Inflammatory macrophage treated with lipopolysaccharide for 4 hours (primary cell): ENCODE measurements at regions not wholly inside any gene's neighbourhood (a gene's known extent, or its start where the extent isn't known, plus 50 kb on each side); places are given as distances from the start of the nearest gene placed in this dataset.
A peak's percentile ranks its signal among the peaks of the same experiment; 100 is the strongest.

ENCODE experiments used
- DNase-seq: peaks from one replicate; pipeline ENCODE4 v3.0.0-alpha.2; 2020

DNA sequence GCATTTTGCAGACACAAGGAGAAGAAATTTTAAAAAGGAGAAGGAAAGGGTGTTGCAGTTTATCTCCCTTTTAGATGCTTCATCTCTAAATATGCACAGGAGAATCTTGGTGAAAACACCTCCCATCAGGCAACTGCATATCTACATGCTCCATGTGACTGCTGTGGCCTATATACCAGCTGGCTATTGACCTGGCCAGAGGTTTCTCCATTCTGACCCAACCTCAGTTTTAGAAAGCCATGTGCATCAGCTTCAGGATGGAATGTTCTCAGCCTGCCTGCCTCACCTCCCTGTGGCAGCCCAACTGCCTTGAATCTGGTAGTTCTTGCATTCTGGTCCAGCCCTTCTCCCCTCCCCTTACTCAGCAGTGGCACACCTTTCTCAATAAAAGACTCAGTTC is 1958.8 kb upstream of the CELF4 start:
- DNase-seq: no peak

DNA sequence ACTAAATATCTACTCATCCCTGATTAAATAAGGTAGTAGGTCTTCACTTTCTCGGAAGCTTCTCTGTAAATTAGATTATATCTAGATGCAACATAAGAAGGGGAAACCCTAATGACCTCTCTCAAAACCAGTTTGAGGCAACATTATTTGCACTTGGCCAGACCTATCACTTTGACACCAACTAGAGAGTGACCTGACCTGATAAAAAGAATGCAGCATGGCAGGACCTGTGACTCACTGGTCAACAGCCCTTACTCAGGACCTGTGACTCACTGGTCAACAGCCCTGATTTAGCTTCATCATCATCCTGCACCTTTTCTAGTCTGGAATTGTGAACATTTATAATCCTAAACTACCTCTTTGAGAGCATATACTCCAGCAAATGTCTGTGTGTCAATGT is 1957.7 kb upstream of the CELF4 start:
- DNase-seq: no peak

DNA sequence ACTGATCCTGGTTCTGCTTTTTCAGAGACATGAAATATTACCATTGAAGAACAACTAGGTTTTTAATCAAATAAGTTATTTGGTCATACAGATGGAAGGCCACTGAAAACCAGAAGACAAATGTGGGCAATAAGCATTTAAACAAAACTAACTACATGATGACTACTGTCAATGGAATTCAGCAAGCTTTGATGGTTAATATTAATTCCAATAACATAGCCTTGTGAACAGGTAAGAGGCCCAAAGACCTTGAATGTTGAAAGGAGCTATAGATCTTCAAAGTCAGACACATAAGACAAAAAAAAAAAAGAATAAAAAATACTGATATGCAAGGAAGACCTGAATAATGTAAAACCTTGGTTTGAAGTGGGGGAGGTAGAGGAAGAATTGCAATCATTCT is 1955.6 kb upstream of the CELF4 start:
- DNase-seq: no peak

DNA sequence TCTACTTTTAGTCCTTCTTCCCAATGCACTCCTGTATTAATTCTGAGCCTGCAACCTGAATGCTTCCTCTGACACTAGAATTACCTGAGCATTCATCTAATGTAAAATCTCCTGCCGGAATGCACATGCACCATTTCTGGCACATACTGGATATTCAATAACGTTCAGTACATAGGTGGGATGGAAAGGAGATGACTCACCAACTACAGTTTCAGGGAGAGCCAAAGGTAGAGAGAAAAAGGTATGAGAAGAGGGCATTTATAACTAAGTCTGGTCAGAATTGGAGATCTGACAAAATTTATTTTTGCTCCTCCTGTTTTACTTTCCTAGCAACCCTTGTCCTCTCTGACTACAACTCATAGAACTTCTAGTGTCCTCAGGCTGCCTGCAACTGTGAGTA is 1954.1 kb upstream of the CELF4 start:
- DNase-seq: no peak

DNA sequence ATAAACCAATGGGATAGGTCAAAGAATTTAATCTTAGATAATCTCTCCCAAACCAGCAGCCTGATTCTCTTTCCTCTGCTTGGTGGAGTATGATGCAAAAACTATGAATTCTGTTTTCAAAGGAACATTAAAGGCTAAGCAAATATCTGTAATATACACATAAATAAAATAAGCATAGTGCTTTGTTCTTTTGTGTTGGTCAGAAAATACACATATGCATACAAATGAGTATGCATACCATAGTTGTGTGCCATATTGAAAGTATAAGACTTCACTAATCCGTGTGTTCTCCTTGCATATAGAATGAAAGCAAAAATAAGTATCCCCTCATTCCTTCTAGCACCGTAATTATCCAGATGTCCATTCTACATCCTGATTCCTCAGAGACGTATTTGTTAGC is 1949.7 kb upstream of the CELF4 start:
- no peak for DNase-seq

DNA sequence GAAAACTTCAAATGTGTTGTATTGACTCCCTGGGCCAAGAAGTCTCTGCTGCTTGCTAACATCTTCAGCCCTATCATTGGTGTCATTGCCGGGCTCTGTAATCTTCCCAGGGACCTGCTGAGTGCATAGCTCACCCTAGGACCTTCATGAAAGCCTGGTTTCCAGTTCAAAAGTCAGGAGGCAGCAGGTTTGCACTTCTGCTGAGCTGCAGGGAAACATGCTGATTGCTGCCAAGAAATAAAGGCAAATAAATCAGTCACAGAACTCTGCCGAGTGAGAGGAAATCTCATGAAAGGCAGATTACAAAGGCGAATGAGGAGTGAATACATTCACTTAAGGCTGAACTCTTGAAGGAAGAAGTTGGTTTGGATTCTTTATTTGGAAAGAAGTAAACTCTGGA is 1947.6 kb upstream of the CELF4 start:
- DNase-seq: no peak

DNA sequence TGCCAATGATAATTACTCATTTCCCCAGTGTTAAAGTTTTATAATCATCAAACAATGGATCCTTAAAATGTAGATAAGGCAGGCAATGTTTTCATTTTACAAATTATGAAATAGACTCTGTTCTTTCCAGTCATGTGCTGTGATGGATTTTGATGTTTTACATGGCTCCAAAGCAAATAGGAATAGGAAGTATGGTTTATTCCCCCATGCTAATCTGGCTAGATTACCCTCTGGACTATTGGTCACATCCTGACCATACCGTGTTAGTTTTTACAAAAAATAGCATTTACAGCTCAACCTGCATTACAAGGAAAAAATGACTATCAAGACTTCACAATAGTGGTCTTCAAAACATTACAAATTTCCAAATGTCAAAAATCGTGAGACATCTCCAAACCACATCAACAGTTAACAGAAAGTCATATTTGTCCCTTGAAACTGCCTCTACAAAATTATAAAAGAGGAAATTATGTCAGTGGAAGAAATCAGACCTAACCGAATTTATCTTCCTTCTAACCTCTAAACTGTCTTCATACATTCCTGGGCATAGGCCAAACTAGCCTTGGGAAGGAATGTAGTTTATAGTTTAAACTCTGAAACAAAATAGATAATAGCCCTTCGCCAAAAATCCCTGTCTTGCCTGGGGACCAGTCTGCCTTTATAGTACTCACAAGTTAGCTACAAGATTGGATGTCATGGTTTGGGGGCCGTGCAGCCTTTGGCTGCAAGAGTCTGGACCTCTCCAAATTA is 1941.2 kb upstream of the CELF4 start:
- no peak for DNase-seq

DNA sequence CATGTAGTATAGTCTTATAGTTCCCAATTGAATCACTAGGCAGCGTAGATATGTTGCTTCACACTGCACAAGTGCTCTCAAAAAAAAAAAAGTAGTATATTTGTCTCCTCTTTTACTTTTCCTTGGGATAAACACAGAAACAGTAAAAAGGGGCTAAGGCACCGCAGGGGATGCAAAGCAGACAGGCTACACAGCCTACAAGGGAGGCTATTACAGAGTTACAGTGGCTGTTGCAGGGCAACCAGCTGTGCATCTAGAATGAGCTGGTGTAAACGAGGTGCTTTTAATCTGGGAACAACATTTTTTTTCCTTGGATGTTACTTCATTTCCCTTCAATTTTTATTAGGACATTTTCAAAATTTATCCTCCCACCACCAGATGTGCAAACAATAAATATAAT is 1934.7 kb upstream of the CELF4 start:
- DNase-seq: no peak

DNA sequence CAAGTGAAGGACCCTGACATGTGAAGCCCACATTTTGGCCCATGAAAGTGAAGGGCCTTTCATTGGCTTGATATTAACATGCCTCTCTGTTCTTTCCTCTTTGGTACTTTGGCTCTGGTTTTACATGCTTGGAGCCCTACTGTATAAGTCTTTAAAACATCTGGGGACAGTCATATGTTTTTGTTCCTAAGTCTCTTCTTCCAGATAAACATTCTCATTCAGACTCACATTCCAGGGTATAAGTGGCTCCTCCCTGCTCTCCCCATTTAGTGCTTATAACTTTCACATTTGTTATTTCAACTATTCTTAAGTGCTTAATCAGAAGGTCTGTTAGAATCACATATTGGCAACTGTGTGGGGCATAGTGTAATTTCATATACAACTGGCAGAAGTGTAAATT is 1932.2 kb upstream of the CELF4 start:
- DNase-seq: no peak

DNA sequence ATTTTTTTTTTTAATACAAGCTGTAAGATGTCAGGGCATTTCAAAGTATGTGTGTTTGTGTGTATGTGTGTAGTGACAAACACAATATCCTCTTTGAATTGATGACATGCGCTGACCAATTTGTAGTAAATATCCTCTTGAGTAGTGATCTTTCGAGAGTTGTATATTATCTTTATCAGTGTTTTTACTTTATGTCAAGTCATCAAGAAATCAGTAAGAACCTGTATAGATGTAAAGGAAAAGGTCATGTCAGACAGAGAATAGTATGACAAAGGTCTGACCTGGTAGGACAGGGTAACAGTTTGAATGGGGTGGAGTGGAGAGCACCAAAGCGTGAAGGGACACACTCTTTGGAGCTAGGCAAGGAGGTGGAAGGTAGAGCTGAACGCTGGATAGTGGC is 1931.4 kb upstream of the CELF4 start:
- DNase-seq: no peak

DNA sequence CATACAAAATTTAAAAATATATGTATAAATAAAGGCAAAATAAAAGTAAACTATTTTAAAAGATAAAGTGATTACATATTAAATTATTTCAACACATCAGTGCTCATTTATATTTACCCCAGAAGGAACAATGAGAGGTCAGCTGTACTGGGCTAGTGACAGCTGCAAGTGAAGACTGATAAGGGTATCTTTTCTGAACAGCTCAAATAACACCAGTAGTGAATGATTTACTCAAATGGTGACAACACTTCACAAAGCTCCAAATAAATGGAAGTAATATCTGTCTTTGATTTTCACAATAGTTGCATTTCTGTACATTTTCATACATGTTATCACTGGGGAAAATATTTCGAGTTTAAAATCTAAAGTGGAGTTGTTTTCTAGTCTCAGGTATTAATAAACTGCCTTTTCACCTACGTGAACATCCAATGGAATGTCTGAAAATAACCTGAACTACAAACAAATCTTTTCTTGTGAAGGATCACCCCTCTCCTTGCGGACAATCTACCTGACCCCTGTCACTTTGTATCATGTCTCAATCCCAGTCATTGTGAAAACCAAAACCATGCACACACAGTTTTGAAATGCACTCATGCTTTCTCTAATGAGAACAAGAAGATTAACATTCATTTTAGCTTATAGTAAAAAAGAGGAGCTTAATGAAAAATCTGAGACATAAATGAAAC is 1928.8 kb upstream of the CELF4 start:
- DNase-seq: no peak

DNA sequence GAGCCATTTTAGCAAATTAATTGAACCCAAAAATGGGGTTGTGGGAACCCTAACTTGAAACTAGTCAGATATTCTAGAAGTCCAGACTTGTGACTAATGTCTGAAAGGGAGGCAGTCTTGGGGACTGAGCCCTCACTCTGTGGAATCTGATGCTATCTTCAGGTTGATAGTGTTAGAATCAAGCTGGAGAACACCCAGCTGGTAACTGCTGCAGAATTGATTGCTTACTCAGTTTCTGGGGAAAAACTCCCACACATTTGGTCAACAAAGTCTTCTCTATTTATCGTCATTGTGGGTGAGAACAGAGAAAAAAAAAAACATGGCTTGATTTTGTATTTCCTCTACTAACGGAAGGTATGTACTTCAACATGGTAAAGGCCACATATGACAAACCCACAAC is 1925.8 kb upstream of the CELF4 start:
- DNase-seq: no peak

DNA sequence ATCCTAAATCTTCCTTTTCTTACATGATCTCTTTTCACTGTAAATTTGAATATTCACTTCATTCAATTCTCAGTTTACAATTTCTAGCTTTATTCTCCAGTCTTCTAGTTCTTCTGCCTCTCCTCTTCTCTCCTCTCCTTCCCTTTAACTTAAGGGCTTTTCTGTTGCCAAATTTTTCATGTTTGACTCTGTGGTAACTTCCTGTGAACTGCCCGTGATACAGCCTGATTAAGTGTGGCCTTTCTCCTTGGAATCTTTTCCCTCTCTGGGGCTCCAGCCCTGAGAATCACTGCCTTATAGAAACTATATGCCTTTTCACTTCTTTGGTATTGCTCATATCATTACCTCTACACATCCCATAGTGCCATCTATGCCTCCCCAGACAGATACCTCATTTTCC is 1923.8 kb upstream of the CELF4 start:
- DNase-seq: no peak

DNA sequence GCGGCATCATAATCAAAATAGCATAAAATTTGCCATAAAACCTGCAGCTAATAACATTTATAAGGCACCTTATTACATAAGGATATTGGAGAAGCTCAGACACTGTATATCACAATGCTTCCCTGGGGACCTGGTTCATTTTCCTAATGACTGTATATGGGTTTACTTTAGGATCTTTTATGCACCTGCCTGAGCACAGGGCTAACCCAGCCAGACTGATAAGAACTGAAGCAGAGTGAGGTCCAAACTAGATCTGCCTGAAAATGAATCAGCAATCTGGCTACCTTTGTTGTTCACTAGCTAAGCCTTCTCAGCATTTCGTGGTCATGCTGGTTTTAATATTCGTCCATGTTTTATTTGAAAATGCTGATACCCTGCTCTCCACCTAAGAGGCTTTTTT is 1922.3 kb upstream of the CELF4 start:
- no peak for DNase-seq

DNA sequence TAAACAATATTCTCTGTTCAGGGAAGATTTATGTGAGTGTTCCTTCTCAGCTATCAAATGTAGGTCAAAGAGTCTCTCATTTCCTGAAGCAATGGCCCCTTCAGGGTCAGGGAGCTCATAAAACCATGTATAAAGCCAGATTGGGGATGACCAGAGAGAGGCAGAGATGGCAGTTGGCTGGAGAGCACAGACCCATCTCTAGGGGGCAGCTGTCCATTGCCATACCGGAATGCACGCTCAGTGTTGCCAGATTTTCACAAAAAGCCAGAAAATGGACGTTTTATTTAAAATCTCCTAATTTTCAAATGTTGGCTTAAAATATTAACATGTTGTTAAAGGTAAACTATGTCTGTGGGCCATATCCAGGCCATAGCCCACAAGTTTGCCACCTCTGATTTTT is 1920.7 kb upstream of the CELF4 start:
- no peak for DNase-seq

DNA sequence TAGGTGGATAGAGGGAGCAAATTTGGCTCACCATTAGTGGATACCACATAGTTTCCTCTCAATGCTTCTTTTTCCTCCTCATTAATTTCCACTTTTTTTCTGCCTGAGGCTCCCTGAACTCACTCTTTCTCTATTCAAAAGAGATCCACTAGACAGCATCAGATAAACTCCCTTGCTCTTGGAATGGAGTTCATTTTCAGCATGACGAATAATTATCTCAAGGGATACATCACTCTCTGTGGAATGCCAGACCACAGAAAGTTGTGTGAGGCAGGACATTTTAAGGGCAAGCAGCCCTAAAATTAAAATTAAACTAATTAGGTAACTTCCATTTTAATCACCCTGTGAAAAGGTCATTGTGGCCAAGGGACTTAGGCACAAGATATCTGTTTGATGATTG is 1920.1 kb upstream of the CELF4 start:
- DNase-seq: no peak

DNA sequence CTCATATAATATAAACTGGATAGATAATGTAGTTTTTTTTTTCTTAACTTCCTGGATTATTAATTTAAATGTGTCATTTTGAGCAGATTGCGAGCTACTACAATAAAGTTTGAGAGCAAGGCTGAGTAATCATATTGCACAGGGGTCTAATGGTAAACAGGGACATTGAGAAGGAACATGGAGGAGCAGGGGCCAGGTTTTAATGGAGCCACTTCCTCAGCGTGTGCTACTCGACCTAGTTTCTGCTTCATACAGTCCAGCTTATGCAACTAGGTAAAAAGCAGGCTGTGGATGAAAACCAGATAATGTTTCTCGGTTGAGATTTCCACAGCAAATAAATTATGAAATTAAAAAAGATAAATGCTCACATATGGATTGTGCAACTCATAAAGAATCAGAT is 1915.7 kb upstream of the CELF4 start:
- DNase-seq: no peak

DNA sequence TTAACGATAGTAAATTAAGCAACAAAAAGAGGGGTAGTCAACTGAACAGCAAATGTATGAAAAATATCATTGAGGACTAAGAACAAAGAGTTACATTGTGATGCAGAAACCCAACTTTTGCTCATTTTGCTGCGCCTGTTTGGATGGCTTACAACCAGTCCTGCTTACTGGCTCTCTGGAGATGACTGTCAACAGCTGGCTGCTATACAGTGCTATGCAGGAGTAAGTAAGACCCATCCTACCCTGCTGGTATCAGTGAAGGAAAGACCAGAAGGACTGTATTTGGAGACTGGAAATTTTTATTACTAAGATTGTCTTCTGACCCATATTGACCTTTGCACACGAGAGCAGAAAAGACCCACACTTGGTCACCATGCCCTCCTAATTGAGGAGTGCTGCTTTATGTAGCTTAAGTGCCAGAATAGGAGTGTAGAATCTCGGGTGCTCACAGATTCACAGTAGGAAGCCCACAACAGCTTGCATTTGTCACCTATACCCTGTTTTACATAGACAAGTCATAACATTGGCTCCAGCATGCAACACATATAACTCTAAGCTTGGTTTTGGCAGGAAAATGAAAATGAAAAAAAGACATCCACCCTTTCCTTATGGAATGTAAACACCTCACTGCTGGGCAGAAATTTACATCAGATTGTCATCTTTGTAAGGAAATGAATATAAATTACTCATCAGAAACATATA is 1915.0 kb upstream of the CELF4 start:
- no peak for DNase-seq

DNA sequence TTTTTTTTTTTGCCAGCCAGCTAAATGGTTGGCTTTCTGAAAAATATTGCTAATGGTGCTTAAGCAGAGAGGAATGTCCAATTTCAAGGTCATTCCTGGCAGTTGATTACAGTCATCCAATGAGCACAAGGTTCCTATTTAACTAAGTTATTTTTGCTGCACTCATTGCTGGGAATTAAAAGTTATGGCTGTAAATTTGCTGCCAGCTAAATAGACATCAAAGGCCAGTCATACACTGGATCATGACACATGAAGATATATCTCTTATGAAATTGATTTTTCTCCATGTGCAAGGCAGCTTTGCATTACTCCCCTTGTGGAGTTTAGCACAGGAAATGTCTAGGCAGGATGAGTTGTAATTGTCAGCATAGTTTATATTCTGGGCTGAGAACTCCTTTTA is 1898.4 kb upstream of the CELF4 start:
- DNase-seq: no peak

DNA sequence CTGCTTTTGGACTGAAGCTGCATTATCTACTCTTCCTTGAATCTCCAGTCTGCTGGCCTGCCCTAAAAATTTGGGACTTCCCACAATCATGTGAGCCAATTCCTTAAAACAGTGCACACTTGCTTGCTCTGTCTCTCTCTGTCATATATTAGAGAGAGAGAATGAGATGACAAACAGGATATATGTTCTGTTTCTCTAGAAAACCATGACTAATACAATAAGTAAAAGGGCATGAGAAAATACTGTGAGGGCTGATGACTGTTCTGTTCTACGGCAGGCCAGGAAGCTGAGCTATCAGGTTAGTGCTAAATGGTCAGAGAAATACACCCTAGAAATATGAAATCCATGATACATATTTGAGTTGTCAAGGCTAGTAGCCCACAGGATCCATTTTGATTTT is 1896.8 kb upstream of the CELF4 start:
- DNase-seq: no peak

DNA sequence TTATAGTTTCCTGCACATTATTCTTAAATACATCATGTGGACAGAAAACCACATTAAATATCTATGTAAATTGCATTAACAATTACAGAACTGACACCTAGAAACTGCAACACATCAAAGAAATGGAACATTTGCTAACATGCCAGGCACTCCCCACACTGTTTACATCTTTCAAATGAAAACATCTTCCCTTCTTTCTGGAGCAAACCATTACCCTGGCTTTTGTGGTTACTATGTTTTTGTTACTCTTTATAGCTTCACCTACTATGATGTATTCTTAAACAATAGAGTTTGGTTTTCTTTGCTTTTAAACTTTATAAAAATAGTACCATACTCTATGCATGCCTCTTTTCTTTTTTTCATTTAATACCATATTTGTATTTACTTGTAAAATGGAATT is 1894.5 kb upstream of the CELF4 start:
- no peak for DNase-seq

DNA sequence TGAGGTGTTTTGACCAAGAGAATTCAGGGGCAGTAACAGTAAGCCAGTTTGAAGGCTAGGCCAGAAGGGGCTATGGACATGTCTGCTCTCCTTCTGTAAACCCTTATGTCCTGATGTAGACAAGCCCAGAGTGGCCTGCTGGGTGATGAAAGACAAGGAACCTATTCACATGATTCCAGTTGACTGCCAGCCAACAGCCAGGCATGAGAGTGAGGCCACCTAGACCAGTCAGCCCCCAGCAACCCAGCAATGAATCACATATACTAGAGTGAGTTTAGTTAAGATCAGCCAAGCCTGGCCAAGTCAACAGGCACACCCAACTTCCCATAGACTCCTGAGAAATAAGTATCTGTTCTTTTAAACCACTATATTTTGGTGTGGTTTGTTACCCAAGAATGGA is 1889.7 kb upstream of the CELF4 start:
- no peak for DNase-seq

DNA sequence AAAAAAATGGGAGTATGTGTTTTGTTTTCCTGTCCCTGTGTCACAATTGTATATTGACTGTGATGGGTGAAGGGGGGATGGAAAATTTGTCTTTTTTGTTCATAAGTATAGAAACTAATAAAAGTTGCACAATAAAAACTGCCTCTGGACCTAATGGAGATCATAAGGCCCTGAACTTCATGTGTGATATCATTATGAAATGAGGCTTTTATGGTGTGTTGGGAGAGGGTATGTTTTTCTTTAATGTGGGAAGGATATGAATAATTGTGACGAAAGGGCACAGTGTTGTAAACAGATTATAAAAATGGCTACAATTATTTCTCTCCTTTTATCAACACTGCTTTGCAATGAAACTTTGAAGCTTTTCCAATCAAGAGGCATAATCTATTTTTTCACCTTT is 1889.3 kb upstream of the CELF4 start:
- DNase-seq: no peak

DNA sequence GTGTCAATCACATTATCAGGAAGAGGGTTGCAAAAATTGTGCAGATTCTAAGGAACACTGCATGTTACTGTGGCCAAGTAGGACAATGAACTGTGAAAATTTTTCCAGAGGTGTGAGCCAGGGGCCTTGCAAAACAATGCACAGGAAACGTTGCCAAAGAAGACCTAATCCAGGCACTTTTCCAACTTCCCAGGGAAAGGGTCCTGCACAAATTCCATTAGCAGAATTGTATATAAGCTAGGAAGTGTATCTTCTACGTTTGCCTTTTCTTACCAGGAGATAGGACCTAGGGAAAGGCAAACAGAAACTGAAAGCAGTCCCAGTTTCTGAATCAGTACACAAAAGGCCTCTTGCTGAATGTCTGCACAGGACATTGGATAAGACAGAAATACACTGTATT is 1888.3 kb upstream of the CELF4 start:
- peak; percentile 11 for DNase-seq
